ENCODE measurements at regions not wholly inside any gene's neighbourhood (a gene's known extent, or its start where the extent isn't known, plus 50 kb on each side); places are given as distances from the start of the nearest gene placed in this dataset.

GRCh38 chr2:72014831-72015230 lies 132.8 kb downstream of the CYP26B1 start:
- Histone ChIP-seq H3K4me3 (no peak overlapping the region), H3K36me3 (no peaks in the 10 kb centered on the region), H3K27ac (no peak overlapping the region), H3K9me3 (no peaks in the 10 kb centered on the region), H3K27me3 (replicated peaks in 1 of 7) (peaks cover 0 to 8% (median 0%) of the 10 kb centered on the region in 7 donors), H3K4me1 (no peaks in the 10 kb centered on the region)
- intact Hi-C loops (cut with DNase I; ENCODE audit: low total_unique reads), result no loop called here
- 90 to 100% (median 96%) methylated on average over 1 of the region's 1 CpG for WGBS, 5 donors
- TF ChIP-seq CTCF (IDR thresholded peaks at IDR 0.05 in 8 of 11, conservative IDR thresholded peaks at IDR 0.05 in 3 of 11), result no peak
- no peak for TF ChIP-seq POLR2AphosphoS5 (IDR thresholded peaks at IDR 0.05)
- TF ChIP-seq POLR2A (IDR thresholded peaks at IDR 0.05), result no peak
- no peak for DNase-seq

- intact Hi-C loops (cut with DNase I; ENCODE audit: low total_unique reads), result no loop called here
- no peak overlapping the region for H3K4me3 ChIP-seq
- 88 to 98% (median 94%) methylated on average over 5 to 6 of the region's 6 CpGs for WGBS, 5 donors
- peaks cover 0 to 8% (median 0%) of the 10 kb centered on the region in 7 donors for H3K27me3 ChIP-seq (replicated peaks in 1 of 7)
- no peaks in the 10 kb centered on the region for H3K9me3 ChIP-seq
- DNase-seq, result no peak
- H3K4me1 ChIP-seq, result no peaks in the 10 kb centered on the region
- TF ChIP-seq POLR2AphosphoS5 (IDR thresholded peaks at IDR 0.05) (no peak), CTCF (IDR thresholded peaks at IDR 0.05 in 8 of 11, conservative IDR thresholded peaks at IDR 0.05 in 3 of 11) (no peak), POLR2A (IDR thresholded peaks at IDR 0.05) (no peak)
- no peak overlapping the region for H3K27ac ChIP-seq
- no peaks in the 10 kb centered on the region for H3K36me3 ChIP-seq
These were observed 133.9 kb downstream of the CYP26B1 start for GRCh38 chr2:72013726-72014125.

DNA sequence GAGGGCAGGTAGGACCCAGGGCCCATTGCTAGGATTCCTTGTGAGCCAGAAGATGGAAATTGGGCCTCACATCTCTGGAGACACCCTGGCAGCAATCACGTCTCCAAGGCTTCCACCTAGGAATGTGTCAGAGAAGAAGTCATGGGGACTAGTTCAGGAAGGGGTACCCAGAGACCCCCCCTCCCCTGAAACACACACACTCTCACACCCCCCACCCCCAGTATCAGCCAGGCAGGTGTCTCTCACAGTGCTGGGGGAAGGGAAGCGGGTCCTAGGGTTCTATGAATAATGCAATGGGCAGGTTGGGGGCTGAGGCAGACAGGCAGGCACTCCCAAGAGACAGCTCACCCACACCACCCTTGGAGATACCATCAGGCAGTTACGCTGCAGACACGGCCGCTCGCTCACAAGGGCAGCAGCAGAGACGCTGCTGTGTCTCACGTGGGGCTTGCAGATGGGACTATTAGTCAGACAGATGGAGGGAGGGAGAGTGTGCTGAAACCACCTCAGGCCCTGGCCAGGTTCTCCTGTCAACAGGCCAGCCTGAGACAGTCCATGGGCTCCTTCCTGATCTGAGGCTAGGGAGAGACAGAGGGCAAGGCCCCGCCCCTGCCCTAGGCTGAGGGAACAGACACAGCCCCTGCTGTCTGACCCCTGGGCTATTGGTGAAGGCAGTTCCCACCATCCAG lies 134.6 kb downstream of the CYP26B1 start:
- Histone ChIP-seq H3K27me3 (replicated peaks in 1 of 7) (peaks cover 0 to 8% (median 0%) of the 10 kb centered on the region in 7 donors), H3K4me3 (no peak overlapping the region), H3K9me3 (no peaks in the 10 kb centered on the region), H3K4me1 (no peaks in the 10 kb centered on the region), H3K36me3 (no peaks in the 10 kb centered on the region), H3K27ac (no peak overlapping the region)
- no peak for DNase-seq
- TF ChIP-seq CTCF (IDR thresholded peaks at IDR 0.05 in 8 of 11, conservative IDR thresholded peaks at IDR 0.05 in 3 of 11) (no peak), POLR2AphosphoS5 (IDR thresholded peaks at IDR 0.05) (no peak), POLR2A (IDR thresholded peaks at IDR 0.05) (no peak)
- intact Hi-C loops (cut with DNase I; ENCODE audit: low total_unique reads), result no loop called here
- 75 to 82% (median 80%) methylated on average over 1 to 9 of the region's 9 CpGs for WGBS, 5 donors

DNA sequence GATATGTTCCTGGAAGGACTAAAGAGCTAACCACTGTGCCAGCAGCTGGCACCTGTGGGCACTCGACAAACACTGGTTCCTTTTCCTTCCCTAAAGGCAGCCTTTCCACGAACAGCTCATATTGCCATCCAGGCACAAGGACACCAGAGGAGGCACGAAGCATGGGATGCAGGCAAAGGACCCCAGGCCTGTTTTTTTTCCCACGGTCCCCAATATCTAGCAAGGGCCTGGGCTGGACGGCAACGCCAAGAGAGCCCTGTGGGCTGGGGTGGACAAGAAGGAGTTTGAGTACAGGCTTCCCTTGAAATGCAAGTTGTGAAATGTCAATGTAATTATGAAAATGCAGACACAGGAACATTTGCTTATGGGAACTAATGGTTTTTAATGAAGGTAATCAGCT lies 135.9 kb downstream of the CYP26B1 start:
- H3K27ac ChIP-seq, result no peak overlapping the region
- 74 to 83% (median 79%) methylated on average over 6 of the region's 6 CpGs for WGBS, 5 donors
- no peak for DNase-seq
- TF ChIP-seq CTCF (IDR thresholded peaks at IDR 0.05 in 8 of 11, conservative IDR thresholded peaks at IDR 0.05 in 3 of 11), result no peak
- TF ChIP-seq POLR2AphosphoS5 (IDR thresholded peaks at IDR 0.05), result no peak
- no peak for TF ChIP-seq POLR2A (IDR thresholded peaks at IDR 0.05)
- peaks cover 0 to 8% (median 0%) of the 10 kb centered on the region in 7 donors for H3K27me3 ChIP-seq (replicated peaks in 1 of 7)
- H3K36me3 ChIP-seq, result no peaks in the 10 kb centered on the region
- no peaks in the 10 kb centered on the region for H3K4me1 ChIP-seq
- H3K9me3 ChIP-seq, result no peaks in the 10 kb centered on the region
- intact Hi-C loops (cut with DNase I; ENCODE audit: low total_unique reads), result no loop called here
- no peak overlapping the region for H3K4me3 ChIP-seq

All from spleen (tissue), 11 donors.